Mesodermal cell (in vitro differentiated cells): ENCODE measurements at regions not wholly inside any gene's neighbourhood (a gene's known extent, or its start where the extent isn't known, plus 50 kb on each side); places are given as distances from the start of the nearest gene placed in this dataset.

Experiments
- H3K27ac ChIP-seq: 2 replicates; pipeline ENCODE4 v1.7.0; 2013; ENCODE audit warnings: mild to moderate bottlenecking, low read depth, low read length, moderate library complexity; ENCODE audit not compliant: severe bottlenecking
- H3K36me3 ChIP-seq: 2 replicates; pipeline ENCODE4 v1.7.1; 2013; ENCODE audit warnings: mild to moderate bottlenecking, low read length, moderate library complexity; ENCODE audit not compliant: control insufficient read depth, insufficient read depth
- H3K4me1 ChIP-seq: one replicate; pipeline ENCODE4 v1.7.1; 2013; ENCODE audit warnings: mild to moderate bottlenecking, low read length; ENCODE audit not compliant: insufficient read depth, control insufficient read depth, poor library complexity, severe bottlenecking
- H3K4me3 ChIP-seq: 2 replicates; pipeline ENCODE4 v1.7.0; 2013; ENCODE audit warnings: low read length, control low read depth, mild to moderate bottlenecking; ENCODE audit not compliant: insufficient read depth, poor library complexity, severe bottlenecking; ENCODE audit errors: extremely low read depth
- H3K9me3 ChIP-seq: 2 replicates; pipeline ENCODE4 v1.7.1; 2013; ENCODE audit warnings: mild to moderate bottlenecking, low read length, moderate library complexity; ENCODE audit not compliant: control insufficient read depth
- WGBS, 2 experiments: methylation state at CpG; one replicate each; pipeline ENCODE4 v1.1.5; 2013; ENCODE audit warnings: missing lambda C conversion rate in 2 of 2; ENCODE audit not compliant: insufficient coverage in 2 of 2; 5-methylcytosine and 5-hydroxymethylcytosine counted together

GRCh38 chr6:23456396-23456795 is 669.6 kb upstream of the NRSN1 start:
- Histone ChIP-seq H3K4me3 (no peak overlapping the region), H3K36me3 (no peaks in the 10 kb centered on the region), H3K4me1 (no peaks in the 10 kb centered on the region), H3K9me3 (no peaks in the 10 kb centered on the region), H3K27ac (no peak overlapping the region)

GRCh38 chr6:23457321-23457720 is 668.7 kb upstream of the NRSN1 start:
- Histone ChIP-seq H3K9me3 (no peaks in the 10 kb centered on the region), H3K4me3 (no peak overlapping the region), H3K4me1 (no peaks in the 10 kb centered on the region), H3K27ac (no peak overlapping the region), H3K36me3 (no peaks in the 10 kb centered on the region)
- no CpG with 5 or more reads among the region's 2 CpGs for WGBS, 2 experiments

DNA sequence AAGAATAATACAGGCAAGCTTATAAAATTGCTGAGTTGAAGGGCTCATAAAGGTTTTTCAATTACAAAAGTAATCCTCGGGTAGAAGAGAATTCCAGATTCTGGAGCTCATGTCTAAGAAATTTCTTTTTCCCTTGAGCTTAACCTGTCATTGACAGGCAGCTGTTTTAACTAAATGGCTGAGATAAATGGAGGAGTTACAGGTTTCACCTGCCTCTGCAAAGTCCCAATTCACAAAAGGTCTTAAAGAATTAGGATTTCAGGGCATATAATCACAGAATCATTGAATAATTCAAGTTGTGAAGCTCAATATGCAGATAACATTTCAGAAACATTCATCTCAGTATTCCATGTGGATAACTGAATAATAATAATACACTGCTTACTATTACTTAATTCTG is 660.1 kb upstream of the NRSN1 start:
- Histone ChIP-seq H3K9me3 (no peaks in the 10 kb centered on the region), H3K27ac (no peak overlapping the region), H3K4me1 (no peaks in the 10 kb centered on the region), H3K4me3 (no peak overlapping the region), H3K36me3 (no peaks in the 10 kb centered on the region)
- 60 to 86% methylated on average over 1 of the region's 1 CpG for WGBS, 2 experiments

- Histone ChIP-seq H3K4me1 (no peaks in the 10 kb centered on the region), H3K4me3 (no peak overlapping the region), H3K9me3 (no peaks in the 10 kb centered on the region), H3K27ac (no peak overlapping the region), H3K36me3 (no peaks in the 10 kb centered on the region)
- WGBS, 2 experiments, result 100% methylated on average over 1 of the region's 3 CpGs; no CpG with 5 or more reads in 1 of the 2 experiments
These were observed 648.4 kb upstream of the NRSN1 start for GRCh38 chr6:23477586-23477985.

DNA sequence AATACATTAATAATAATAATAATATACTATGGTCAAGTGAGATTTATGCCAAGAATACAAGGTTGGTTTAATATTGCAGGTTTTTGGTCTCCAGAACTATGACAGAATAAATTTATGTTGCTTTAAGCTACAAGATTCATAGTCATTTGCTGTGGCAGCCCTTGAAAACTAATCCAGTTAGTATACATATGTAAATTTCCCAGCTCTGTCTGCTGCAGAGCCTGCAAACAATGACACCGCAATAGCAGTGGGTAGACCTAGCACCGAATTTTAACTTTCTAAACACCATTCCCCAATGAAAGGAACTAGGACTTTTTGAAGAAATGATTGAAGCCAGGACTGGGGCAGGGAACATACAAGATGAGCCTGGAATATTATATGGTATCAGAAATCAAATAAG is 647.7 kb upstream of the NRSN1 start:
- no peaks in the 10 kb centered on the region for H3K36me3 ChIP-seq
- H3K4me1 ChIP-seq, result no peaks in the 10 kb centered on the region
- H3K27ac ChIP-seq, result no peak overlapping the region
- no peak overlapping the region for H3K4me3 ChIP-seq
- WGBS, 2 experiments, result no CpG with 5 or more reads among the region's 2 CpGs
- H3K9me3 ChIP-seq, result no peaks in the 10 kb centered on the region

DNA sequence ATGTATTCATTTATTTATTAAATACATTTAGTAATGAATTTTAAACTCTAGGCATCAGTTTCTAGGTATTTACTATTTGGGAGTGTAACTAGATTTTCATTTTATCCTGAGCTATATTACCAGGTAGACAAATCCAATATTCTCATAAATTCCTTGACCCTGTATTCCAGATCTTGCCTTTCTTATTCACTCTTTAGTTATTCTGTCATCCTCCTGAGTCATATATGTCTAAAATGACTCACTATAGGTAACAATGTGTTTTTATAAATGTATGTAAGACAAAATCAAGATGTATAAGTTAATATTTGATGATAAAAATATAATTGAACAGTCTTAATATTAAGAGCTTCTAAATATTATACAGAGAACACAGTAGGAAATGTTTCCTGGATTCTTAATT is 642.1 kb upstream of the NRSN1 start:
- Histone ChIP-seq H3K4me1 (no peaks in the 10 kb centered on the region), H3K36me3 (no peaks in the 10 kb centered on the region), H3K9me3 (no peaks in the 10 kb centered on the region), H3K4me3 (no peak overlapping the region), H3K27ac (no peak overlapping the region)

DNA sequence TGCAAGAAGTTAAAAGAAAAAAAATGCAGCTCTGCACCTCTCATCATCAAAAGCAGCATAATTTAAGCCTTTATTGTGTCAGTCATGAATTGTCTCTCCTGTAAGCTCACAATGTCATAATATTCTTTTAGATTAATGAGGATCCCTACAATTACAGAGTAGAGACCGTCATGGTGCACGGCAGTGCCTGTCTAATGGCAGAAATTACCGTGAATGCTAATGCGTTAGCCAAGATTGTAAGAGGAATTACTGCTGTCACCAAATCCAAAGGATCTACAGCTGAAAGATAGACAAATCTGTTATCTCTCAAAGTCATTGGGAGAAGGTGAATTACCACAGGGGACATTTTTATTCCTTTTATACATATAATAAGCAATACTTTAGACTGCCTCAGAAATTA is 631.6 kb upstream of the NRSN1 start:
- WGBS, 2 experiments, result 96 to 100% methylated on average over 4 of the region's 4 CpGs
- no peaks in the 10 kb centered on the region for H3K36me3 ChIP-seq
- H3K4me3 ChIP-seq, result no peak overlapping the region
- no peaks in the 10 kb centered on the region for H3K4me1 ChIP-seq
- no peak overlapping the region for H3K27ac ChIP-seq
- H3K9me3 ChIP-seq, result no peaks in the 10 kb centered on the region

GRCh38 chr6:23498013-23498412 is 628.0 kb upstream of the NRSN1 start:
- 81 to 88% methylated on average over 2 to 3 of the region's 4 CpGs for WGBS, 2 experiments
- Histone ChIP-seq H3K4me1 (no peaks in the 10 kb centered on the region), H3K36me3 (no peaks in the 10 kb centered on the region), H3K27ac (no peak overlapping the region), H3K9me3 (no peaks in the 10 kb centered on the region), H3K4me3 (no peak overlapping the region)

- H3K4me3 ChIP-seq, result no peak overlapping the region
- no peaks in the 10 kb centered on the region for H3K9me3 ChIP-seq
- H3K36me3 ChIP-seq, result no peaks in the 10 kb centered on the region
- H3K27ac ChIP-seq, result no peak overlapping the region
- no CpG with 5 or more reads among the region's 1 CpG for WGBS, 2 experiments
- no peaks in the 10 kb centered on the region for H3K4me1 ChIP-seq
These were observed 626.5 kb upstream of the NRSN1 start for GRCh38 chr6:23499549-23499948.

- WGBS, 2 experiments, result 100% methylated on average over 1 of the region's 1 CpG; no CpG with 5 or more reads in 1 of the 2 experiments
- Histone ChIP-seq H3K27ac (no peak overlapping the region), H3K4me3 (no peak overlapping the region), H3K9me3 (no peaks in the 10 kb centered on the region), H3K4me1 (no peaks in the 10 kb centered on the region), H3K36me3 (no peaks in the 10 kb centered on the region)
These were observed 622.8 kb upstream of the NRSN1 start for GRCh38 chr6:23503173-23503572.

DNA sequence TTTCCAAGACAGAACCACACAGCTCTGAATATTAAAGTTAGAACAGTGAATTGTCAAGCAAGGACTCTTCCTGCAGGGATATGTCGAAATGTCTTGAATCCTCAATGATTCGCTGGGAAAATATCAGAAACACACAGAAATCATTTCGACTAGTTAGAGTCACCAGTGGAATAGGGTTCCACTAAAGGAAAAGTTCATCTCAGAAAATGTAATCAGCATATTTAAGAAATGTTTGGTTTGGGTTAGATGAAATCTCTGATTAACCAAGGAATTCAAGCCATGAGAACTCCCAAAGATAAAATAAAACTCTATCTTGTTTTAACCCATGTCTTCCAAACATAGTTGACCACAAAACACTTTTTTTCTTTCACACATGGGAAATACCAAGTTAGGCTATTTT is 621.0 kb upstream of the NRSN1 start:
- 89 to 93% methylated on average over 2 to 3 of the region's 3 CpGs for WGBS, 2 experiments
- Histone ChIP-seq H3K9me3 (no peaks in the 10 kb centered on the region), H3K27ac (no peak overlapping the region), H3K4me1 (no peaks in the 10 kb centered on the region), H3K36me3 (no peaks in the 10 kb centered on the region), H3K4me3 (no peak overlapping the region)
